ENCODE measurements at regions not wholly inside any gene's neighbourhood (a gene's known extent, or its start where the extent isn't known, plus 50 kb on each side); places are given as distances from the start of the nearest gene placed in this dataset.

DNA sequence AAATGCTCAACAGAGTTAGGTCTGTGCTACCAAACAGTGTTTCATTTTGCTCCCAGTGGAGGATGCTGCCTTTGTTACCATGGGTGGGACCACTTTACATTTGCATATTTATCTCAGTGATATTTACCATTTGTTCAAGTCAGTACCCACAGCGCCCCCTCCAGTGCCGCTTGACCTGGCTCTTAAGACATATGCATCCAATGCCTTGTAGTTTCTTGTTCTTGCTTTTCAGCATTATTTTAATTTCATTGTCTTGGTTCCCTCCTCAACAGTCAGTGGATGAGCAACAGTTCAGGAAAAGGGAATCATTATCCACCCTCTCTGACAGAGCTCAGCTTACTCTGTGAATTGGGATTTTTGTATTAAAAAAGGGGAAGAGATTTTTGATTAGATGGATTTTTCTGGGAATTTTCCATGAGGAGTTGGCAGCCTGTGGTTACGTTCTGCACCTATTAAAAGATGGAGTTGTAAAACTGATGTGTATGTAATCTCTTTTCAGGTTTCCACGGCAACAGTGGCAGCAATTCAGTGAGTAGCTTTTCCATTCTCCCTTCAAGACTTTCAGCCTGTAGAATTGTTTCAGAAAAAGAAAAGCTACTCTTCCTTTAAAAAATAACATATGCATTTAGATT, 240.5 kb upstream of the DAAM1 start:
- Histone ChIP-seq H2BK12ac (ENCODE audit: low read depth, low read length) (no peak overlapping the region), H3K9me3 (ENCODE audit: insufficient read depth in 2 of 2, low read depth in 1 of 2, low read length in 1 of 2) (peaks cover 0 to 4% of the 10 kb centered on the region in 2 experiments; a peak in 1 of 4 replicates), H3K79me1 (ENCODE audit: low read depth, low read length) (no peaks in the 10 kb centered on the region), H4K5ac (ENCODE audit: insufficient read length, low read depth, low read length) (no peak overlapping the region), H3K4me1 (replicated peaks in 1 of 4; ENCODE audit: control insufficient read depth in 3 of 4, insufficient read depth in 4 of 4, low read length in 3 of 4) (peaks cover 0 to 5% (median 0%) of the 10 kb centered on the region in 4 experiments; a peak in 2 of 7 replicates), H2AFZ (ENCODE audit: low read length) (no peak overlapping the region), H2BK5ac (ENCODE audit: low read depth, low read length) (no peak overlapping the region), H4K8ac (ENCODE audit: extremely low read depth, insufficient read depth, low read length) (no peak overlapping the region), H2BK15ac (ENCODE audit: low read length) (no peak overlapping the region), H2AK5ac (ENCODE audit: low read depth, low read length) (no peak overlapping the region), H3K36me3 (ENCODE audit: control insufficient read depth in 2 of 4, insufficient read depth in 4 of 4, low read length in 3 of 4) (no peaks in the 10 kb centered on the region), H3K27me3 (replicated peaks in 1 of 4; ENCODE audit: control insufficient read depth in 3 of 4, extremely low read depth in 1 of 4, insufficient read depth in 3 of 4, low read length in 3 of 4) (no peaks in the 10 kb centered on the region), H3K18ac (ENCODE audit: extremely low read depth, low read length) (no peak overlapping the region), H3K23ac (ENCODE audit: insufficient read length) (no peak overlapping the region), H3K4me3 (ENCODE audit: extremely low read depth in 1 of 4, insufficient read depth in 2 of 4, low read depth in 3 of 4, low read length in 4 of 4) (no peak overlapping the region), H3K14ac (ENCODE audit: insufficient read length) (no peak overlapping the region), H3K4ac (replicated peaks; ENCODE audit: insufficient read length, low read depth, low read length) (no peak overlapping the region), H4K91ac (replicated peaks; ENCODE audit: insufficient read length, low read length) (no peak overlapping the region), H3K4me2 (ENCODE audit: insufficient read depth in 1 of 2, low read depth in 2 of 2, low read length in 2 of 2) (no peak overlapping the region), H3K9ac (replicated peaks in 1 of 4; ENCODE audit: extremely low read depth in 1 of 4, low read depth in 3 of 4, low read length in 3 of 4) (no peak overlapping the region), H3K56ac (replicated peaks; ENCODE audit: insufficient read length, low read depth, low read length) (no peak overlapping the region), H3K23me2 (ENCODE audit: low read depth, low read length) (peaks cover 2% of the 10 kb centered on the region; the same call in 1 of the 2 replicates), H4K20me1 (replicated peaks in 1 of 2; ENCODE audit: control insufficient read depth in 1 of 2, insufficient read depth in 2 of 2, low read length in 2 of 2) (no peaks in the 10 kb centered on the region), H2BK120ac (replicated peaks; ENCODE audit: low read depth, low read length) (no peak overlapping the region), H3K79me2 (ENCODE audit: control insufficient read depth in 1 of 2, insufficient read depth in 2 of 2, low read length in 2 of 2) (no peaks in the 10 kb centered on the region), H2BK20ac (ENCODE audit: low read length) (no peak overlapping the region), H3K27ac (ENCODE audit: low read depth, low read length) (no peak overlapping the region)
- FAIRE-seq (peak; percentile 77), DNase-seq (ENCODE audit: low read depth in 1 of 2, low spot score in 2 of 2) (no peak)
- ChIA-PET POLR2A (ENCODE audit: partially characterized antibody) (interaction anchor here (0.6 kb wide), 1 partner anchor 16 kb away, joined by 3 read pairs; no protein-coding TSS in a partner anchor), CTCF (ENCODE audit: partially characterized antibody) (interaction anchor here (0.6 to 1.9 kb wide), 16 partner anchors 9 to 309 kb away, joined by 3 to 7 read pairs (median 4); no protein-coding TSS in a partner anchor)
- WGBS, 2 experiments (ENCODE audit: extremely low coverage in 1 of 2, insufficient coverage in 1 of 2, insufficient read length in 1 of 2, insufficient replicate concordance in 2 of 2, low coverage in 1 of 2, low lambda C conversion rate in 2 of 2, missing lambda C conversion rate in 1 of 2) = 89% methylated on average over 4 of the region's 4 CpGs; no CpG with 5 or more reads in 1 of the 2 experiments
- no peak for TF ChIP-seq JUND (IDR thresholded peaks at IDR 0.05; ENCODE audit: low read length)
- no peak for TF ChIP-seq SAP30 (IDR thresholded peaks at IDR 0.05; ENCODE audit: insufficient read depth, insufficient replicate concordance, low read length)
- TF ChIP-seq CTCF (IDR thresholded peaks at IDR 0.05; ENCODE audit: control extremely low read depth in 1 of 3, insufficient read depth in 1 of 3, low read depth in 1 of 3, low read length in 3 of 3) = peak; percentile 28 to 59 (median 40); a peak in 3 of 4 replicates
- no peak for TF ChIP-seq CBX8 (IDR thresholded peaks at IDR 0.05; ENCODE audit: borderline replicate concordance, low read depth, low read length)
- TF ChIP-seq RAD21 (IDR thresholded peaks at IDR 0.05 in 1 of 2, conservative IDR thresholded peaks at IDR 0.05 in 1 of 2; ENCODE audit: low read depth in 2 of 2, low read length in 2 of 2) = peak; percentile 46 to 53; a peak in 3 of 4 replicates
